GM18505 (cell line): ENCODE measurements at regions not wholly inside any gene's neighbourhood (a gene's known extent, or its start where the extent isn't known, plus 50 kb on each side); places are given as distances from the start of the nearest gene placed in this dataset.
"Not testable (repeated sequence)": the region's sequence is repeated elsewhere in the genome, so short reads cannot be mapped to it uniquely, and the experiment has no call there.

Source experiments
- ATAC-seq: cut with Tn5 transposase; IDR thresholded peaks from one replicate; pipeline ENCODE4 v1.9.1; 2021; ENCODE audit not compliant: unreplicated experiment
- POLR2A ChIP-seq: IDR thresholded peaks from 4 replicates; pipeline ENCODE4 v1.6.1; 2011; ENCODE audit warnings: borderline replicate concordance; ENCODE audit not compliant: insufficient read depth, insufficient read length; ENCODE audit errors: extremely low read depth

GRCh38 chr3:99586701-99587100 lies 51.7 kb upstream of the COL8A1 start:
- TF ChIP-seq POLR2A: no peak
- no peak for ATAC-seq

GRCh38 chr3:99579965-99580364 lies 58.4 kb upstream of the COL8A1 start:
- no peak for ATAC-seq
- no peak for TF ChIP-seq POLR2A

GRCh38 chr3:99579246-99579645 lies 59.1 kb upstream of the COL8A1 start:
- ATAC-seq: no peak
- TF ChIP-seq POLR2A: no peak

GRCh38 chr3:99578339-99578970 lies 59.9 kb upstream of the COL8A1 start:
- no peak for TF ChIP-seq POLR2A
- no peak for ATAC-seq

- no peak for ATAC-seq
- TF ChIP-seq POLR2A: no peak
These were observed 61.4 kb upstream of the COL8A1 start for GRCh38 chr3:99576904-99577559.

GRCh38 chr3:99575683-99576082 lies 62.7 kb upstream of the COL8A1 start:
- TF ChIP-seq POLR2A: no peak
- ATAC-seq: no peak

- ATAC-seq: no peak
- TF ChIP-seq POLR2A: no peak
These were observed 68.3 kb upstream of the COL8A1 start for GRCh38 chr3:99570061-99570460.

- no peak for TF ChIP-seq POLR2A
- ATAC-seq: no peak
These were observed 69.6 kb upstream of the COL8A1 start for GRCh38 chr3:99568663-99569335.

GRCh38 chr3:99565331-99565730 lies 73.1 kb upstream of the COL8A1 start:
- TF ChIP-seq POLR2A: no peak
- ATAC-seq: no peak

GRCh38 chr3:99562990-99563607 lies 75.3 kb upstream of the COL8A1 start:
- ATAC-seq: no peak
- no peak for TF ChIP-seq POLR2A

- no peak for TF ChIP-seq POLR2A
- no peak for ATAC-seq
These were observed 76.3 kb upstream of the COL8A1 start for GRCh38 chr3:99562138-99562537.

GRCh38 chr3:99561056-99561455 lies 77.3 kb upstream of the COL8A1 start:
- TF ChIP-seq POLR2A: no peak
- ATAC-seq: no peak

- no peak for ATAC-seq
- TF ChIP-seq POLR2A: no peak
These were observed 79.2 kb upstream of the COL8A1 start for GRCh38 chr3:99559196-99559595.

GRCh38 chr3:99555885-99556284 lies 82.5 kb upstream of the COL8A1 start:
- not testable (repeated sequence) for ATAC-seq

GRCh38 chr3:99551520-99551919 lies 86.9 kb upstream of the COL8A1 start:
- no peak for ATAC-seq
- TF ChIP-seq POLR2A: no peak
